Fibroblast of lung (primary cell): ENCODE measurements at regions not wholly inside any gene's neighbourhood (a gene's known extent, or its start where the extent isn't known, plus 50 kb on each side); places are given as distances from the start of the nearest gene placed in this dataset.

Source experiments
- DNase-seq, 2 donors: peaks; one replicate each; pipeline versions ENCODE4 v3.0.0 to v3.0.0-alpha.2; 2010; ENCODE audit warnings: low read depth in 2 of 2
- H2AFZ ChIP-seq: 2 replicates; pipeline ENCODE4 v1.5.1; 2012; ENCODE audit warnings: low read length, control low read depth, inconsistent platforms
- H3K27ac ChIP-seq: 2 replicates; pipeline ENCODE4 v1.5.1; 2011; ENCODE audit warnings: low read length, control low read depth; ENCODE audit not compliant: insufficient read depth
- H3K27me3 ChIP-seq: 2 replicates; pipeline ENCODE4 v1.5.1; 2011; ENCODE audit warnings: mild to moderate bottlenecking, low read length; ENCODE audit not compliant: control insufficient read depth, insufficient read depth
- H3K36me3 ChIP-seq: 2 replicates; pipeline ENCODE4 v1.5.1; 2011; ENCODE audit warnings: low read length; ENCODE audit not compliant: control insufficient read depth, insufficient read depth
- H3K4me1 ChIP-seq: 2 replicates; pipeline ENCODE4 v1.5.1; 2011; ENCODE audit warnings: low read length; ENCODE audit not compliant: control insufficient read depth, insufficient read depth; ENCODE audit errors: extremely low read depth
- H3K4me2 ChIP-seq: 2 replicates; pipeline ENCODE4 v1.5.1; 2011; ENCODE audit warnings: low read length, control low read depth; ENCODE audit not compliant: insufficient read depth; ENCODE audit errors: extremely low read depth
- H3K4me3 ChIP-seq, 4 experiments: fragments of 200-600 bp in 1 of 4; sonication (generic) in 1 of 4; replicated peaks in 1 of 4; 2 replicates each; pipeline ENCODE4 v1.5.1; 2011 to 2016; ENCODE audit warnings: low read length in 4 of 4, low read depth in 3 of 4, mild to moderate bottlenecking in 3 of 4, control low read depth in 2 of 4, inconsistent platforms in 1 of 4, mixed read lengths in 1 of 4; ENCODE audit not compliant: insufficient read depth in 1 of 4; ENCODE audit errors: control extremely low read depth in 1 of 4
- H3K79me2 ChIP-seq: 2 replicates; pipeline ENCODE4 v1.5.1; 2012; ENCODE audit warnings: mild to moderate bottlenecking, low read length, inconsistent platforms; ENCODE audit not compliant: control insufficient read depth, insufficient read depth
- H3K9ac ChIP-seq: 2 replicates; pipeline ENCODE4 v1.5.1; 2011; ENCODE audit warnings: mild to moderate bottlenecking, low read length, control low read depth; ENCODE audit not compliant: insufficient read depth
- H3K9me3 ChIP-seq: 2 replicates; pipeline ENCODE4 v1.5.1; 2012; ENCODE audit warnings: low read depth, low read length; ENCODE audit not compliant: control insufficient read depth, insufficient read depth
- H4K20me1 ChIP-seq: 2 replicates; pipeline ENCODE4 v1.5.1; 2011; ENCODE audit warnings: low read length; ENCODE audit not compliant: control insufficient read depth, insufficient read depth; ENCODE audit errors: extremely low read depth
- CTCF ChIP-seq, 2 donors: IDR thresholded peaks in 1 of 2; conservative IDR thresholded peaks in 1 of 2; 1 replicate in 1 of 2; 2 replicates in 1 of 2; pipeline ENCODE4 v1.5.1; 2011 to 2012; ENCODE audit warnings: low read length in 2 of 2, control low read depth in 1 of 2, inconsistent platforms in 1 of 2, low read depth in 1 of 2, mild to moderate bottlenecking in 1 of 2
- EZH2 ChIP-seq: IDR thresholded peaks from 2 replicates; pipeline ENCODE4 v1.5.1; 2012; ENCODE audit warnings: low read length, control low read depth, mild to moderate bottlenecking; ENCODE audit errors: missing control alignments

- Histone ChIP-seq H3K4me3 (no peak overlapping the region), H4K20me1 (no peaks in the 10 kb centered on the region), H3K9me3 (no peaks in the 10 kb centered on the region), H3K27ac (no peak overlapping the region), H3K9ac (no peak overlapping the region), H3K4me1 (peaks cover 5% of the 10 kb centered on the region), H2AFZ (no peak overlapping the region), H3K36me3 (no peaks in the 10 kb centered on the region), H3K4me2 (no peak overlapping the region), H3K27me3 (no peaks in the 10 kb centered on the region), H3K79me2 (no peaks in the 10 kb centered on the region)
- no peak for DNase-seq
- TF ChIP-seq CTCF (conservative IDR thresholded peaks at IDR 0.05 in 1 of 2, IDR thresholded peaks at IDR 0.05 in 1 of 2; ENCODE audit: low read depth in 1 of 2, low read length in 2 of 2): no peak
- TF ChIP-seq EZH2: no peak
Observed at GRCh38 chrX:63508668-63509067, 157.5 kb upstream of the SPIN4 start.

- H3K79me2 ChIP-seq: no peaks in the 10 kb centered on the region
- H3K4me1 ChIP-seq: no peaks in the 10 kb centered on the region
- no peaks in the 10 kb centered on the region for H4K20me1 ChIP-seq
- H3K9ac ChIP-seq: no peak overlapping the region
- H3K36me3 ChIP-seq: no peaks in the 10 kb centered on the region
- H2AFZ ChIP-seq: no peak overlapping the region
- no peak overlapping the region for H3K4me3 ChIP-seq
- H3K9me3 ChIP-seq: no peaks in the 10 kb centered on the region
- TF ChIP-seq EZH2 (no peak), CTCF (conservative IDR thresholded peaks at IDR 0.05 in 1 of 2, IDR thresholded peaks at IDR 0.05 in 1 of 2; ENCODE audit: low read depth in 1 of 2, low read length in 2 of 2) (no peak)
- H3K4me2 ChIP-seq: no peak overlapping the region
- H3K27me3 ChIP-seq: no peaks in the 10 kb centered on the region
- no peak overlapping the region for H3K27ac ChIP-seq
- peak; percentile 39 to 58 for DNase-seq
Observed at GRCh38 chrX:63506320-63506719, 155.2 kb upstream of the SPIN4 start.

GRCh38 chrX:63503541-63503940 lies 152.4 kb upstream of the SPIN4 start:
- Histone ChIP-seq H3K9me3 (no peaks in the 10 kb centered on the region), H3K4me3 (no peak overlapping the region), H3K27me3 (no peaks in the 10 kb centered on the region), H3K4me1 (no peaks in the 10 kb centered on the region), H3K36me3 (no peaks in the 10 kb centered on the region), H3K4me2 (no peak overlapping the region), H2AFZ (no peak overlapping the region), H3K27ac (no peak overlapping the region), H4K20me1 (no peaks in the 10 kb centered on the region), H3K9ac (no peak overlapping the region), H3K79me2 (no peaks in the 10 kb centered on the region)
- TF ChIP-seq CTCF (conservative IDR thresholded peaks at IDR 0.05 in 1 of 2, IDR thresholded peaks at IDR 0.05 in 1 of 2; ENCODE audit: low read depth in 1 of 2, low read length in 2 of 2) (no peak), EZH2 (no peak)
- peak in 1 of 2 donors; percentile 62 for DNase-seq
